Astrocyte (in vitro differentiated cells and primary cell): ENCODE measurements at regions not wholly inside any gene's neighbourhood (a gene's known extent, or its start where the extent isn't known, plus 50 kb on each side); places are given as distances from the start of the nearest gene placed in this dataset.

Experiments
- DNase-seq: peaks from one replicate; pipeline ENCODE4 v3.0.0-alpha.2; 2010; ENCODE audit warnings: low read depth
- FAIRE-seq: peaks from 2 replicates; lab custom pipeline; 2011; peaks lifted over from hg19 to GRCh38; lab: Jason Lieb, UNC
- H2AFZ ChIP-seq: 2 replicates; pipeline ENCODE4 v1.6.0; 2012; ENCODE audit warnings: low read depth, low read length, inconsistent platforms
- H3K27ac ChIP-seq: 2 replicates; pipeline ENCODE4 v1.5.1; 2011; ENCODE audit warnings: low read depth, low read length, inconsistent platforms
- H3K27me3 ChIP-seq: 2 replicates; pipeline ENCODE4 v1.6.0; 2011; ENCODE audit warnings: low read length, inconsistent platforms; ENCODE audit not compliant: insufficient read depth
- H3K36me3 ChIP-seq: 2 replicates; pipeline ENCODE4 v1.5.1; 2011; ENCODE audit warnings: low read length, inconsistent platforms; ENCODE audit not compliant: insufficient read depth
- H3K4me1 ChIP-seq: 2 replicates; pipeline ENCODE4 v1.5.1; 2011; ENCODE audit warnings: low read length, inconsistent platforms; ENCODE audit not compliant: insufficient read depth
- H3K4me2 ChIP-seq: 2 replicates; pipeline ENCODE4 v1.6.0; 2012; ENCODE audit warnings: low read length, inconsistent platforms
- H3K4me3 ChIP-seq: 2 replicates; pipeline ENCODE4 v1.5.1; 2011; ENCODE audit warnings: low read depth, mild to moderate bottlenecking, low read length, inconsistent platforms; ENCODE audit not compliant: insufficient read depth
- H3K79me2 ChIP-seq: 2 replicates; pipeline ENCODE4 v1.6.0; 2012; ENCODE audit warnings: mild to moderate bottlenecking, low read length, inconsistent platforms; ENCODE audit not compliant: insufficient read depth
- H3K9ac ChIP-seq: 2 replicates; pipeline ENCODE4 v1.6.0; 2012; ENCODE audit warnings: mild to moderate bottlenecking, low read length, inconsistent platforms
- H3K9me3 ChIP-seq: 2 replicates; pipeline ENCODE4 v1.5.1; 2012; ENCODE audit warnings: low read depth, mild to moderate bottlenecking, low read length, inconsistent platforms; ENCODE audit not compliant: insufficient read depth
- H4K20me1 ChIP-seq: 2 replicates; pipeline ENCODE4 v1.6.0; 2012; ENCODE audit warnings: low read length, inconsistent platforms; ENCODE audit not compliant: insufficient read depth
- H3K27ac Mint-ChIP-seq: one replicate; pipeline ENCODE4 v1.8.0; 2021; ENCODE audit warnings: mild to moderate bottlenecking, mixed read lengths; ENCODE audit not compliant: unreplicated experiment
- H3K27me3 Mint-ChIP-seq: one replicate; pipeline ENCODE4 v1.8.0; 2021; ENCODE audit warnings: low read depth, mixed read lengths; ENCODE audit not compliant: unreplicated experiment
- H3K36me3 Mint-ChIP-seq: one replicate; pipeline ENCODE4 v1.8.0; 2021; ENCODE audit warnings: low read depth, mixed read lengths; ENCODE audit not compliant: unreplicated experiment
- H3K4me1 Mint-ChIP-seq: one replicate; pipeline ENCODE4 v1.8.0; 2021; ENCODE audit warnings: low read depth, mixed read lengths; ENCODE audit not compliant: unreplicated experiment
- H3K4me3 Mint-ChIP-seq: one replicate; pipeline ENCODE4 v1.8.0; 2021; ENCODE audit warnings: mild to moderate bottlenecking, moderate library complexity, mixed read lengths; ENCODE audit not compliant: unreplicated experiment
- H3K9me3 Mint-ChIP-seq: one replicate; pipeline ENCODE4 v1.8.0; 2021; ENCODE audit warnings: mild to moderate bottlenecking, mixed read lengths; ENCODE audit not compliant: unreplicated experiment
- EZH2 ChIP-seq: IDR thresholded peaks from 2 replicates; pipeline ENCODE4 v1.6.1; 2012; ENCODE audit warnings: mild to moderate bottlenecking, low read length, inconsistent platforms; ENCODE audit not compliant: insufficient read depth
- TF ChIP-seq, protein P1 (sequence below): IDR thresholded peaks from 2 replicates; pipeline ENCODE4 v1.5.1; 2011; ENCODE audit warnings: low read depth, mild to moderate bottlenecking, inconsistent platforms, low read length, moderate library complexity; ENCODE audit not compliant: insufficient read depth

DNA sequence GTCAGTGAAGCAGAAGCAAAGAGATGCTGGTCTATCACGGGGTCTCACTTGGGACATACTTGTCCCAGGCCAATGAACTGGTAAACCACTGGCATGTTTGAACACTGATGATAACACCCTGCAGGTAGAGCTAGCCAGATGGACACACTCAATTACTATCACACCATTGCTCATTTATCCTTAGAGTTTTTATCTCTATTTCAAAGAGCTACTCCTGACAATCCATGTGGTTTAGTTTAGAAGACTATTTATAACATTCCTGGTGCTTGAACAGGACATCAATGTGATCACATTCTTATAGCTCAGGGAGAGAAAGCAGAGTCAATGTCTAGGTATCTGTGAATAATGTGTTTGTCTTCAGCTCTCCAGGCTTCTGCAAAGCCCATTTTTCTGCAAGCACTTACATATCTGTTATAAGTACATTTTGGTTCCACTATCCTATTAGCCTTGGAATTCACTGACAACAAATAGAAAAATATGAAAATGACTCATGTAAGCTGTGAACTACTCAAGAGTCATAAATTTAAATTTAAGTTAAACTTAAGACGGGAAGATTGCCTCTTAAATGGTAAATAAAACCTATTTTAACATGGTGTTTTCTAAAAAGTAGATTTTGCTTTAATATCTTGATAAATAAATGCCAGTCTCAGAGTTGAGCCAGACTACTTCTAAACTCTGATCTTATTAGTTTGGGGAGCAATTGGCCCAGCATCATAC is 106.7 kb upstream of the MBL2 start:
- TF ChIP-seq, protein P1, sequence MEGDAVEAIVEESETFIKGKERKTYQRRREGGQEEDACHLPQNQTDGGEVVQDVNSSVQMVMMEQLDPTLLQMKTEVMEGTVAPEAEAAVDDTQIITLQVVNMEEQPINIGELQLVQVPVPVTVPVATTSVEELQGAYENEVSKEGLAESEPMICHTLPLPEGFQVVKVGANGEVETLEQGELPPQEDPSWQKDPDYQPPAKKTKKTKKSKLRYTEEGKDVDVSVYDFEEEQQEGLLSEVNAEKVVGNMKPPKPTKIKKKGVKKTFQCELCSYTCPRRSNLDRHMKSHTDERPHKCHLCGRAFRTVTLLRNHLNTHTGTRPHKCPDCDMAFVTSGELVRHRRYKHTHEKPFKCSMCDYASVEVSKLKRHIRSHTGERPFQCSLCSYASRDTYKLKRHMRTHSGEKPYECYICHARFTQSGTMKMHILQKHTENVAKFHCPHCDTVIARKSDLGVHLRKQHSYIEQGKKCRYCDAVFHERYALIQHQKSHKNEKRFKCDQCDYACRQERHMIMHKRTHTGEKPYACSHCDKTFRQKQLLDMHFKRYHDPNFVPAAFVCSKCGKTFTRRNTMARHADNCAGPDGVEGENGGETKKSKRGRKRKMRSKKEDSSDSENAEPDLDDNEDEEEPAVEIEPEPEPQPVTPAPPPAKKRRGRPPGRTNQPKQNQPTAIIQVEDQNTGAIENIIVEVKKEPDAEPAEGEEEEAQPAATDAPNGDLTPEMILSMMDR: no peak
- no peak for TF ChIP-seq EZH2
- Histone ChIP-seq H4K20me1 (no peaks in the 10 kb centered on the region), H3K79me2 (no peaks in the 10 kb centered on the region), H3K4me2 (peak overlapping the region; percentile 24), H3K9ac (no peak overlapping the region), H3K36me3 (no peaks in the 10 kb centered on the region), H3K9me3 (no peaks in the 10 kb centered on the region), H3K27ac (peak overlapping the region; percentile 41), H2AFZ (no peak overlapping the region), H3K27me3 (no peaks in the 10 kb centered on the region), H3K4me1 (peaks cover 11% of the 10 kb centered on the region), H3K4me3 (no peak overlapping the region)
- Mint-ChIP-seq H3K9me3 (no peaks in the 10 kb centered on the region), H3K4me1 (peaks cover 31% of the 10 kb centered on the region), H3K36me3 (no peaks in the 10 kb centered on the region), H3K27me3 (no peaks in the 10 kb centered on the region), H3K27ac (peak overlapping the region; percentile 63), H3K4me3 (no peak overlapping the region)
- FAIRE-seq (no peak), DNase-seq (peak; percentile 51)

DNA sequence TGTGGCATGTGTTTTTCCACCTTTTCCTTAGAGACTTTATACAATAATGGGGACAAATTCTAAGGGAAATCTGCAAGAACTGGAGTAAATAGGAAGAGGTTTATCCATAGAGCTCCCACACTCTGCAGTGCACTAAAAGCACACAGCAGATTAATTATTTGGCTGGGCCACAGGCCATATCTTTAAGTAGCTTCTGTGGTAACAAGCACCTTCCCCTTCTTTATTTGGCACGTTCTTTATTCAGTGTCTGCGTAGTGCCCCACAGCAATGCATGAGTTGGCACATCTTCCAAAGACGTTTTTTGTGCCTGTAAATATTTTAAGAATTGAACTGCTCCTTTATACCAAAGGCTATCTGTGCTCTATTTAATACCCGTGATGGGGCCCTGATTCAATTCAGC is 104.9 kb upstream of the MBL2 start:
- no peaks in the 10 kb centered on the region for H3K79me2 ChIP-seq
- no peaks in the 10 kb centered on the region for H3K36me3 Mint-ChIP-seq
- no peak overlapping the region for H3K9ac ChIP-seq
- H3K27me3 Mint-ChIP-seq: no peaks in the 10 kb centered on the region
- H3K4me1 ChIP-seq: peaks cover 11% of the 10 kb centered on the region
- no peaks in the 10 kb centered on the region for H3K9me3 Mint-ChIP-seq
- no peak overlapping the region for H3K27ac ChIP-seq
- peak; percentile 7 for DNase-seq
- no peak overlapping the region for H3K4me3 Mint-ChIP-seq
- H2AFZ ChIP-seq: no peak overlapping the region
- no peaks in the 10 kb centered on the region for H3K9me3 ChIP-seq
- no peak for FAIRE-seq
- no peaks in the 10 kb centered on the region for H3K27me3 ChIP-seq
- H4K20me1 ChIP-seq: no peaks in the 10 kb centered on the region
- no peak overlapping the region for H3K4me2 ChIP-seq
- H3K36me3 ChIP-seq: no peaks in the 10 kb centered on the region
- peaks cover 28% of the 10 kb centered on the region for H3K4me1 Mint-ChIP-seq
- TF ChIP-seq EZH2: no peak
- TF ChIP-seq, protein P1: no peak
- no peak overlapping the region for H3K4me3 ChIP-seq
- no peak overlapping the region for H3K27ac Mint-ChIP-seq

DNA sequence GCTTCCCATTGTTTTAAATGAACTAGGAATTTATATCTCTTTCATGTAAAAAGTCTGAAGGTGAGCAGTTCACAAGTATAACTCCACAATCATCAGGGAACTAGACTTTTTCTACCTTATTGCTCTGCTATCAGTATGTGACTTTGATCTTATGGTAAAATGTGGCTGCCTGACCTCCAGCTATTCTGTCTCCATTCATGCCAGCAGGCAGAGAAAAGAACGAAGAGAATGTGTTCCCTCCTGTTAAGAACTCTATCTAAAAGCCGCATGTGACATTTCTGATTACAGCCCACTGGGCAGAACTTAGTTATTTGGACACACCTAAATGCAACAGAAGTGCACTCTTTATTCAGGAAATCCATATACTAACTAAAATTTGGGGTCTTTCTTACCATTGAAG is 102.8 kb upstream of the MBL2 start:
- H3K4me3 Mint-ChIP-seq: no peak overlapping the region
- H3K9me3 Mint-ChIP-seq: no peaks in the 10 kb centered on the region
- no peaks in the 10 kb centered on the region for H3K27me3 Mint-ChIP-seq
- Histone ChIP-seq H3K4me1 (peaks cover 11% of the 10 kb centered on the region), H3K4me2 (no peak overlapping the region), H3K27me3 (no peaks in the 10 kb centered on the region), H2AFZ (no peak overlapping the region), H3K36me3 (no peaks in the 10 kb centered on the region), H4K20me1 (no peaks in the 10 kb centered on the region), H3K9ac (no peak overlapping the region), H3K27ac (no peak overlapping the region), H3K4me3 (no peak overlapping the region), H3K79me2 (no peaks in the 10 kb centered on the region), H3K9me3 (no peaks in the 10 kb centered on the region)
- H3K27ac Mint-ChIP-seq: no peak overlapping the region
- H3K36me3 Mint-ChIP-seq: no peaks in the 10 kb centered on the region
- H3K4me1 Mint-ChIP-seq: peaks cover 23% of the 10 kb centered on the region
- DNase-seq (no peak), FAIRE-seq (no peak)
- no peak for TF ChIP-seq EZH2
- TF ChIP-seq, protein P1: no peak
